Suprapubic skin (tissue), 4 donors: ENCODE measurements at regions not wholly inside any gene's neighbourhood (a gene's known extent, or its start where the extent isn't known, plus 50 kb on each side); places are given as distances from the start of the nearest gene placed in this dataset.

ENCODE experiments used
- EP300 ChIP-seq: sonication (generic); formaldehyde crosslinking; IDR thresholded peaks from one replicate; pipeline ENCODE4 v1.6.1; 2017; ENCODE audit warnings: antibody characterized with exemption
- POLR2A ChIP-seq, 2 donors: fragments of 450-650 bp; IDR thresholded peaks; one replicate each; pipeline ENCODE4 v1.6.1; 2017; ENCODE audit warnings: antibody characterized with exemption in 2 of 2, mild to moderate bottlenecking in 2 of 2, moderate library complexity in 2 of 2
- POLR2AphosphoS5 ChIP-seq, 3 donors: sonication (generic); formaldehyde crosslinking; IDR thresholded peaks; one replicate each; pipeline ENCODE4 v1.6.1; 2017; ENCODE audit warnings: antibody characterized with exemption in 3 of 3
- TF ChIP-seq, protein P1 (sequence below), 2 donors: fragments of 200-600 bp in 1 of 2; fragments of 450-650 bp in 1 of 2; sonication (generic) in 1 of 2; IDR thresholded peaks; one replicate each; pipeline ENCODE4 v1.5.1; 2016 to 2019; ENCODE audit warnings: antibody characterized with exemption in 2 of 2, mild to moderate bottlenecking in 1 of 2, moderate library complexity in 1 of 2

- TF ChIP-seq EP300, result no peak
- no peak for TF ChIP-seq POLR2AphosphoS5 (IDR thresholded peaks at IDR 0.05)
- TF ChIP-seq POLR2A (IDR thresholded peaks at IDR 0.05), result no peak
- TF ChIP-seq, protein P1, sequence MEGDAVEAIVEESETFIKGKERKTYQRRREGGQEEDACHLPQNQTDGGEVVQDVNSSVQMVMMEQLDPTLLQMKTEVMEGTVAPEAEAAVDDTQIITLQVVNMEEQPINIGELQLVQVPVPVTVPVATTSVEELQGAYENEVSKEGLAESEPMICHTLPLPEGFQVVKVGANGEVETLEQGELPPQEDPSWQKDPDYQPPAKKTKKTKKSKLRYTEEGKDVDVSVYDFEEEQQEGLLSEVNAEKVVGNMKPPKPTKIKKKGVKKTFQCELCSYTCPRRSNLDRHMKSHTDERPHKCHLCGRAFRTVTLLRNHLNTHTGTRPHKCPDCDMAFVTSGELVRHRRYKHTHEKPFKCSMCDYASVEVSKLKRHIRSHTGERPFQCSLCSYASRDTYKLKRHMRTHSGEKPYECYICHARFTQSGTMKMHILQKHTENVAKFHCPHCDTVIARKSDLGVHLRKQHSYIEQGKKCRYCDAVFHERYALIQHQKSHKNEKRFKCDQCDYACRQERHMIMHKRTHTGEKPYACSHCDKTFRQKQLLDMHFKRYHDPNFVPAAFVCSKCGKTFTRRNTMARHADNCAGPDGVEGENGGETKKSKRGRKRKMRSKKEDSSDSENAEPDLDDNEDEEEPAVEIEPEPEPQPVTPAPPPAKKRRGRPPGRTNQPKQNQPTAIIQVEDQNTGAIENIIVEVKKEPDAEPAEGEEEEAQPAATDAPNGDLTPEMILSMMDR (IDR thresholded peaks at IDR 0.05), result no peak
Observed at GRCh38 chr1:8082945-8083344, 56.8 kb upstream of the ERRFI1 start.
